ENCODE measurements at regions not wholly inside any gene's neighbourhood (a gene's known extent, or its start where the extent isn't known, plus 50 kb on each side); places are given as distances from the start of the nearest gene placed in this dataset.

DNA sequence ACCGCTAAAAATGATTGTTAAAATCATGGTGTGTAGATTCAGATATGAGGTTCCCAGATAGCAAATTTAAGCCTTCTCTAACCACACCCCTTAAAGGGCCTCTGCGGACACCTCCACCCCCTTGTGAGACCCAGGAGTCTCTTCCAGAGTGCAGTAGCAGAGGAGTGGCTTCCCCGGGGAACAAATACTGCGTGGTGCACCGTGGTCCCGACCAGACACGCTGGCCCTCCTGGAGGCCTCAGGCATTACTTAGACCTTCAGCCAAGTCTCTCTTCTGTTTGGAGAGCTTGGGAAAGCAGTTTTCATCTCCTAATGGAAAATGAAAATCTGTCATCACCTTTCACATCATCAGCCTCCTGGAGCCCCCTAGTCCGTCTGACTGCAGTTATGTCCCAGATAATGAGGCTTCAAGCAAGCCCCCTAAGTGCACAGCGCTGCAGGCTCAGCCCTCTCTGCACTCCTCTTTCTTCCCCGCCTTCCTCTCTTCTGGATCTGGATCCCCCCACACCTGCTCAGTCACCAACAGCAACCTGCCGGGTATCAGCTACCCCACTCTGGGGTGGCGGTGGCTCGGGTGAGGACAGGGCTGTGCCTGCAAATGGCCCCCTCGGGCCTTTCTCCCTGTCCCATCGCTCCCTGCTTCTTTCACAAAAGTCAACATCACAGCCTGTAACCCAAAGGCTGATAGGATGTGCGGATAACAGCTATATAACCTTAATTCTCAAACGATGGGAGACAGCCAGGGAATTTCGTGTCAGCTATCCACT is 58.8 kb upstream of the TAGAP start:
- CTCF ChIA-PET, result interaction anchor here (0.8 to 1.9 kb wide), 6 partner anchors 14 to 95 kb away, joined by 3 to 29 read pairs (median 4); no protein-coding TSS in a partner anchor
- dilution Hi-C loops (cut with MboI; ENCODE audit: extremely low pct_ligation_motif_present, low sequenced_read_pairs), result no loop called here

More for the DNA sequence above, 58.8 kb upstream of the TAGAP start:
- BruUV-seq (replicated peaks), result no TSS peak
- Histone ChIP-seq H2AFZ (ENCODE audit: low read depth, low read length) (no peak overlapping the region), H3K79me2 (ENCODE audit: control insufficient read depth, insufficient read depth, low read length) (no peaks in the 10 kb centered on the region), H3K9me3 (replicated peaks; ENCODE audit: control insufficient read depth, insufficient read depth, low read length) (no peaks in the 10 kb centered on the region), H4K20me1 (replicated peaks; ENCODE audit: control insufficient read depth, extremely low read depth, insufficient read depth, low read length) (no peaks in the 10 kb centered on the region), H3K27ac (ENCODE audit: insufficient read depth, low read depth, low read length) (no peak overlapping the region), H3K9me1 (replicated peaks; ENCODE audit: control insufficient read depth, extremely low read depth, insufficient read depth, low read length) (no peaks in the 10 kb centered on the region), H3K4me3 (replicated peaks in 1 of 3; ENCODE audit: insufficient read depth in 1 of 3, low read depth in 1 of 3, low read length in 3 of 3) (no peak overlapping the region), H3K27me3 (ENCODE audit: control insufficient read depth in 2 of 2, insufficient read depth in 2 of 2, low read length in 2 of 2) (peaks cover 0 to 2% of the 10 kb centered on the region in 2 experiments), H3K4me1 (ENCODE audit: control insufficient read depth, extremely low read depth, insufficient read depth, low read length) (no peaks in the 10 kb centered on the region), H3K4me2 (ENCODE audit: insufficient read depth, low read length) (no peak overlapping the region), H3K36me3 (ENCODE audit: control insufficient read depth in 2 of 2, extremely low read depth in 1 of 2, insufficient read depth in 2 of 2, low read length in 2 of 2) (no peaks in the 10 kb centered on the region), H3K9ac (replicated peaks; ENCODE audit: extremely low read depth, insufficient read depth, low read length) (no peak overlapping the region)
- intact Hi-C loops (cut with micrococcal nuclease), result loop anchor here (1.0 to 2.0 kb wide), 3 partner anchors 61 to 397 kb away; no protein-coding TSS in a partner anchor
- no peak for TF ChIP-seq EZH2 (IDR thresholded peaks at IDR 0.05; ENCODE audit: borderline replicate concordance, low read depth, low read length, severe bottlenecking)
- no peak for TF ChIP-seq POLR2A (IDR thresholded peaks at IDR 0.05; ENCODE audit: low read depth, low read length)
- TF ChIP-seq, protein P1, sequence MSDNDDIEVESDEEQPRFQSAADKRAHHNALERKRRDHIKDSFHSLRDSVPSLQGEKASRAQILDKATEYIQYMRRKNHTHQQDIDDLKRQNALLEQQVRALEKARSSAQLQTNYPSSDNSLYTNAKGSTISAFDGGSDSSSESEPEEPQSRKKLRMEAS (IDR thresholded peaks at IDR 0.05; ENCODE audit: insufficient read depth, insufficient read length), result no peak
- no peak for TF ChIP-seq POLR2AphosphoS5 (IDR thresholded peaks at IDR 0.05; ENCODE audit: insufficient read depth, low read depth, low read length)
- TF ChIP-seq JUN (IDR thresholded peaks at IDR 0.05; ENCODE audit: borderline replicate concordance, insufficient read depth, insufficient read length, low read depth), result no peak
- no peak for TF ChIP-seq FOS (IDR thresholded peaks at IDR 0.05; ENCODE audit: borderline replicate concordance, insufficient read depth, low read length)
- TF ChIP-seq MYC (IDR thresholded peaks at IDR 0.05; ENCODE audit: low read depth, low read length), result no peak
- no peak for TF ChIP-seq GATA2 (IDR thresholded peaks at IDR 0.05; ENCODE audit: insufficient read depth, insufficient read length, low read depth, low read length)
- TF ChIP-seq, protein P2, sequence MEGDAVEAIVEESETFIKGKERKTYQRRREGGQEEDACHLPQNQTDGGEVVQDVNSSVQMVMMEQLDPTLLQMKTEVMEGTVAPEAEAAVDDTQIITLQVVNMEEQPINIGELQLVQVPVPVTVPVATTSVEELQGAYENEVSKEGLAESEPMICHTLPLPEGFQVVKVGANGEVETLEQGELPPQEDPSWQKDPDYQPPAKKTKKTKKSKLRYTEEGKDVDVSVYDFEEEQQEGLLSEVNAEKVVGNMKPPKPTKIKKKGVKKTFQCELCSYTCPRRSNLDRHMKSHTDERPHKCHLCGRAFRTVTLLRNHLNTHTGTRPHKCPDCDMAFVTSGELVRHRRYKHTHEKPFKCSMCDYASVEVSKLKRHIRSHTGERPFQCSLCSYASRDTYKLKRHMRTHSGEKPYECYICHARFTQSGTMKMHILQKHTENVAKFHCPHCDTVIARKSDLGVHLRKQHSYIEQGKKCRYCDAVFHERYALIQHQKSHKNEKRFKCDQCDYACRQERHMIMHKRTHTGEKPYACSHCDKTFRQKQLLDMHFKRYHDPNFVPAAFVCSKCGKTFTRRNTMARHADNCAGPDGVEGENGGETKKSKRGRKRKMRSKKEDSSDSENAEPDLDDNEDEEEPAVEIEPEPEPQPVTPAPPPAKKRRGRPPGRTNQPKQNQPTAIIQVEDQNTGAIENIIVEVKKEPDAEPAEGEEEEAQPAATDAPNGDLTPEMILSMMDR (IDR thresholded peaks at IDR 0.05; ENCODE audit: extremely low read depth in 1 of 2, insufficient read depth in 1 of 2, low read depth in 1 of 2, low read length in 2 of 2), result no peak
- DNase-seq (ENCODE audit: low read depth, low spot score) (no peak), FAIRE-seq (no peak)
- POLR2A ChIA-PET, result no interaction called here
